ENCODE measurements at regions not wholly inside any gene's neighbourhood (a gene's known extent, or its start where the extent isn't known, plus 50 kb on each side); places are given as distances from the start of the nearest gene placed in this dataset.

- DNase-seq (ENCODE audit: low spot score), result no peak
Measured at GRCh38 chr20:60803335-60804055, 448.6 kb upstream of the CDH4 start.

GRCh38 chr20:60804240-60804917 lies 447.7 kb upstream of the CDH4 start:
- DNase-seq (ENCODE audit: low spot score), result no peak

GRCh38 chr20:60804918-60805630 lies 447.0 kb upstream of the CDH4 start:
- no peak for DNase-seq (ENCODE audit: low spot score)

- no peak for DNase-seq (ENCODE audit: low spot score)
Measured at GRCh38 chr20:60806354-60806753, 445.7 kb upstream of the CDH4 start.

- no peak for DNase-seq (ENCODE audit: low spot score)
Measured at GRCh38 chr20:60806824-60807223, 445.2 kb upstream of the CDH4 start.

- no peak for DNase-seq (ENCODE audit: low spot score)
Measured at GRCh38 chr20:60808003-60808672, 443.9 kb upstream of the CDH4 start.

- DNase-seq (ENCODE audit: low spot score), result no peak
Measured at GRCh38 chr20:60808701-60809100, 443.4 kb upstream of the CDH4 start.

GRCh38 chr20:60810561-60810960 lies 441.5 kb upstream of the CDH4 start:
- no peak for DNase-seq (ENCODE audit: low spot score)

GRCh38 chr20:60812561-60812960 lies 439.5 kb upstream of the CDH4 start:
- no peak for DNase-seq (ENCODE audit: low spot score)

GRCh38 chr20:60813066-60813465 lies 439.0 kb upstream of the CDH4 start:
- no peak for DNase-seq (ENCODE audit: low spot score)

GRCh38 chr20:60815656-60816055 lies 436.4 kb upstream of the CDH4 start:
- no peak for DNase-seq (ENCODE audit: low spot score)

- no peak for DNase-seq (ENCODE audit: low spot score)
Measured at GRCh38 chr20:60816901-60817300, 435.2 kb upstream of the CDH4 start.

- DNase-seq (ENCODE audit: low spot score), result no peak
Measured at GRCh38 chr20:60817891-60818290, 434.2 kb upstream of the CDH4 start.

GRCh38 chr20:60819511-60819910 lies 432.6 kb upstream of the CDH4 start:
- no peak for DNase-seq (ENCODE audit: low spot score)

GRCh38 chr20:60820149-60820548 lies 431.9 kb upstream of the CDH4 start:
- no peak for DNase-seq (ENCODE audit: low spot score)

GRCh38 chr20:60820918-60821317 lies 431.1 kb upstream of the CDH4 start:
- DNase-seq (ENCODE audit: low spot score), result no peak

- no peak for DNase-seq (ENCODE audit: low spot score)
Measured at GRCh38 chr20:60822699-60823607, 429.1 kb upstream of the CDH4 start.

GRCh38 chr20:60835876-60836275 lies 416.2 kb upstream of the CDH4 start:
- DNase-seq (ENCODE audit: low spot score), result no peak

- DNase-seq (ENCODE audit: low spot score), result no peak
Measured at GRCh38 chr20:60837173-60837770, 414.8 kb upstream of the CDH4 start.

- no peak for DNase-seq (ENCODE audit: low spot score)
Measured at GRCh38 chr20:60838297-60838696, 413.8 kb upstream of the CDH4 start.

GRCh38 chr20:60840971-60841370 lies 411.1 kb upstream of the CDH4 start:
- DNase-seq (ENCODE audit: low spot score), result no peak
